Stimulated activated CD4-positive, alpha-beta T cell treated with anti-CD3 and anti-CD28 coated beads, TNF-alpha, amount 100 ng/mL, for 4 hours (primary cell): ENCODE measurements at regions not wholly inside any gene's neighbourhood (a gene's known extent, or its start where the extent isn't known, plus 50 kb on each side); places are given as distances from the start of the nearest gene placed in this dataset.
"Not testable (repeated sequence)": the region's sequence is repeated elsewhere in the genome, so short reads cannot be mapped to it uniquely, and the experiment has no call there.

ENCODE experiments used
- DNase-seq, 3 experiments: peaks; one replicate each; pipeline ENCODE4 v3.0.0-alpha.2; 2020; ENCODE audit warnings: low read depth in 3 of 3

DNA sequence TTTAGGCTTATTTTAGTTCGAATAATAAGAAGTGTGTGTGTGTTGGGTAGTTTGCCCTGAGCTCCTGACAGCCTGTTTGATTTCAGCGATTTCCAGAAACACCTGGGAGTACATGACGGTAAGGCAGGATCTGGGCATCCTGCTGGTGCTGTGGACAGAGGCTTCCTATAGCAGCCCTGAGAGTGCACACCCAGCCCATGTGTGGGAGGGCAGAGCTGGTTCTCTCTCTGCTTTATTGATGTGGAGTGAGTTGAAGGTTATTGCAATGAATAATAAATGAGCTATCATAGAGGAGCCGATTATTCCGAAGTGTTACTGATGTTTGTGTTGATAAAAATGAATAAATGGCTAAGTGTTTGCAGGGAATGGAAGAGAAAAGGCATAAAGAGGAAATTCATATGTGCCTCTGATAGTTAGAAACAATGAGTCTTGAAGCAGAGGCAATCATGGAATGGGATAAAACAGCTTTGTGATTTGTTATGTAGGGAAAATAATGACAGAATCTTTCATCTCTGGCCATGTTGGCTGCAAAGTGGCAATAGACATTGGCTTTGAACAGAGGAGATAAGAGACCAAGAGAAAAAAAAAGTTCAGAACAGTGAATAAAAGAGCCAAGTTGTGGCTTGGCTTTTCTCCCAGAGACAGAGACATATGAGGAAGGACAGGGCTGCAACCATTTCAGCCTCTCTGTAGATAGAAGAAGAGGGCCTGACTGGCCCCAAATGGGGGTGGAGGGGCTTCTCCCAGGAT, 166.2 kb upstream of the CHD6 start:
- no peak for DNase-seq

GRCh38 chr20:41783423-41784208, 165.4 kb upstream of the CHD6 start:
- no peak for DNase-seq

DNA sequence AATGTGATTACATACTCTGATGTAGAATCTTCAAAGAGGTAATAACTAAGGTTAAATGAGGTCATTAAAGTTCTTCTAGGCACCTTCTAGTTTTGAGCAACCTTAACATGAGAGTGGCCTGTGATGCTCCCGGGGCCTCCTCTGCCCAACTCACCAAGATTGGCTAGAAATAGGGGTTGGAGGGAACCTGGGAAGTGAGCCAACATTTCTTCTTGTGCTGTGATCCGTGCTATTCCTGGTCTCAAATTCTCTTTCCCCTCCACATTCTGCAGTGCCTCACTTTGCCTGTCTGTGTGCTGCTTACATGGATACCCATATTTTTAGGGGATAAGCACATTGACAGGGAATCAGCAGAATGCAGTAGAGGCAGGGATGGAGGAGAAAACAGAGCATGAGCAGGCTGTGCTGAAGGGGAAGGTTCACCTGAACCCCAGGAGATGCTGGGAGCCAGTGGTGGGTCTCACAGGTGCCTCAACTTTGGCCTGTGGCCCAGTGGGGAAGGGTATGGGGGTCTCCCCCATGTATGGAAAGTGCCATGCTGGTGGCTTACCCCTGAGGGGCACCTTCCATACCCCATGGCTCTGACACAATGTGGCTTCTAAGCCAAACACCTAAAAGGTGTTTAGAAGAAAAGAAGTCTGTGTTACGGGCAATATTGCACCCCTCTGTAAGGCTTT, 164.7 kb upstream of the CHD6 start:
- no peak for DNase-seq

DNA sequence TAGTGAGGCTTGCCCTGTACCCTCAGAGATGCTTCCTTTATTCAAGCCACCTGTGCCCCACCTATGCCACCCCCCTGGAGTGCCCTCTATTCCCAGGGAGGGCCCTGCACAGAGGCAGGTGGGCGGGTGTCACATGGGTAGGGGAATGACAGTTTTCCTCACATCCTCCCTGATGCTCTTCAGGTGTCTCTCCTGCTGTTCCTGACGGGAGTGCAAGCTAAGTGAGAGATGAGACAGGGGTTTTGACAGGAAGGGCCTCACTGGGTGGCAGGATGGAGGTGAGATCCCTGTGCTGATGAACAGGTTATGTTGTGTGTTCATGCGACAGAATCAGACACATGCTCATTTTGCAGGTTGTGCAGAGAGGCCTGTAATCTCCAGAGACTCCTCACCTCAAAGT, 164.1 kb upstream of the CHD6 start:
- no peak for DNase-seq

- no peak for DNase-seq
Observed at GRCh38 chr20:41776421-41776820, 158.2 kb upstream of the CHD6 start.

- DNase-seq: no peak
Observed at GRCh38 chr20:41774291-41774690, 156.1 kb upstream of the CHD6 start.

- DNase-seq: no peak
Observed at GRCh38 chr20:41770965-41771364, 152.8 kb upstream of the CHD6 start.

DNA sequence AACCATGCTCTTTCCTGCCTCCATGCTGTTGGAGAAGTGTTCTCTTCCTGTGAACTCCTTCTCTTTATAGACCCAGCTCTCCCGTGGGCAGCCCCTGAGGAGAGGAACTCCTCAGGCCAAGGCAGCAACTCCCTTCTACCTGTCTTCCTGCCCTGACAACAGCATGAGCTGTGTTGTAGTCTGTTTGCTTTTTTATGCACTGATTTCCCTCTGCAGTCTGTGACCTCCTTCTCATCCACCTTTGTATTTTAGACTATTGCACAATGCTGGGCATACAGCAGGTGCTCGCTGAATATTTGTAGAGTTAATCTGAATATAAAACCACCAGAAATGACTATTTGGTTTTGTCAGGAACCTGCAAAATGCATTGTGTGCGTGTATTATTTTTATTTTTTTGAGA, 152.2 kb upstream of the CHD6 start:
- DNase-seq: no peak

- DNase-seq: no peak
Observed at GRCh38 chr20:41769592-41770018, 151.4 kb upstream of the CHD6 start.

- no peak for DNase-seq
Observed at GRCh38 chr20:41750137-41750536, 132.0 kb upstream of the CHD6 start.

- DNase-seq: no peak
Observed at GRCh38 chr20:41748756-41749582, 130.8 kb upstream of the CHD6 start.

- DNase-seq: no peak
Observed at GRCh38 chr20:41748051-41748450, 129.9 kb upstream of the CHD6 start.

- DNase-seq: no peak
Observed at GRCh38 chr20:41747226-41747625, 129.0 kb upstream of the CHD6 start.

GRCh38 chr20:41746635-41747034, 128.5 kb upstream of the CHD6 start:
- no peak for DNase-seq

DNA sequence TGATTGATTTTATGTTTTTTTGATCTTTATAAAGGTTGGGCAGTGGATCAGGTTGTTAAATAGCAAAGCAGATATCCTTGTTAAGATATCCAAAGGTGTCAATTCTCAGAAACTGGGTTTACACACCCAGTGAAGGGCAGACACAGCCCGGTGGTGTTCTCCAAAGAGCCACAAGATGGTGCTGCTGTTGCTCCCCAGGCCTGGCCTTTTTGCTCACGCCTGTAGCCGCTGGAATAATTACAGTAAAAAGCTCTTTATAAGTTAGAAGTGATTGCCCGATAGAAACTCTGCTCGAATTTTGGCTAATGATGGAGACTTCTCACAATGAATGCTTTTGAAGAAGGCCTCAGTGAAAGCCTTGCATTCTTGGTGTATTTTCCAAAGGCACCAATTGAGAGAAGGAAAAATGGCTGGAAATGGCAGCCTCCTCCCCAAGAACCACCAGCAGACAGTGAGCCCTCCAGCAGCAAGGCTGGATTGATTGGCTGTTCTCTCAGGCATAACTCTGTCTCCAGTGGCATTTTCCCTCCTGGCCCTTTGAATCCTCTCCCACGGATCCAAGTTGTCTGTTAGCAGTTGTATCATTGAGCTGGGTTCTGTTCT, 120.5 kb upstream of the CHD6 start:
- peak in 1 of 3 experiments; percentile 2 for DNase-seq

DNA sequence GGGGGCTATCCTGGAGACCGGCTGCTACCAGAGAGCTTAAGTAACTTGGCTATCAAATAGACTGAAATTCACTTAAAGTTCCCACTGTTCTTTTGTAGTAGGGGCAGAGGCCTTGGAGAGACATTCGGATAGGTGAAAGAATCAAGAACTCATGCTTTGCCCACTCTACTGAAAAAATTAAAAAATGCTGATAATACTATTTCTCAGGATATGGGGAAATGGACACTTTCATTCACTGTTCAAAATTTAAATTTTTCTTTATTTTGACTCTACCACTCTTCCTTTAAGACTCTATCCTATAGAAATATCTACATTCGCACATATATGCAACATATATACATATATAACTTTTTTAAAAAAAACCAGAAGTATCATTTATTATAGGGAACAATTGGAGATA, 117.8 kb upstream of the CHD6 start:
- DNase-seq: no peak

DNA sequence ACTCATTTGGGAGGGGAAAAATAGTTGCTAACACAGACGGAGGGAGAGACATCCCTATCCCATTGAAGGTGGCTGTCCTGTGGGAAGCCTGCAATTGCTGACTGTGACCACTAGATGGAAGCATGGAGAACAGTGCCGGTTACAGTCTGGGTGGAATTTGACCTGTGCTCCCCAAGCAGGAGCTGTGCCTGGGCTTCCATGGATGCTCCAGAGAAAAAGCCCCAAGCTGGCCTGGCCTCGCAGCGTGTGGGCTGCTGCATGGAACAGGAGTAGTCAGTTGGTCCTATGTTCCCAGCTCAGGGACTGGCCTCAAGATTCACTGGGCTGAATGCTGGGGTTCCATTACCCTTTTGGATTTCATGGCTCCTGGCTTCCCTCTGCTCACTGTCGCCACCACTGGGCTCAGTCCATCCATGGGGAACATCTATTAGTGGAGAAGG, 116.3 kb upstream of the CHD6 start:
- no peak for DNase-seq

DNA sequence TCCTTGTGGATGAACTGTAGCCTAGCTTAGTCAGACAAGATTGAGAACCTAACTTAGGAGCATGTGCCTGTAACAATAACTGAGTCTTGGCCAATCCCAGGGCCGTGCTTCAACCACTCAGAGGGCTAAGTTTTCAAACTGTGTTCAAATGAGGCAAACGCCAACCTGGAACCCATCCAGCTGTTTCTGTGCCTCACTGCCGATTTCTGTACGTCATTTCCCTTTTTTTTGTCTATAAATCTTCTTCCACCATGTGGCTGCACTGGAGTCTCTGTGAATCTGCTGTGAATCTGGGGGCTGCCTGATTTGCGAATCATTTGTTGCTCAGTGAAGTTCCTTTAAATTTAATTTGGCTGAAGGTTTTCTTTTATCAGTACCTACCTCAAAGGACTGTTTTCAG, 115.0 kb upstream of the CHD6 start:
- DNase-seq: no peak

DNA sequence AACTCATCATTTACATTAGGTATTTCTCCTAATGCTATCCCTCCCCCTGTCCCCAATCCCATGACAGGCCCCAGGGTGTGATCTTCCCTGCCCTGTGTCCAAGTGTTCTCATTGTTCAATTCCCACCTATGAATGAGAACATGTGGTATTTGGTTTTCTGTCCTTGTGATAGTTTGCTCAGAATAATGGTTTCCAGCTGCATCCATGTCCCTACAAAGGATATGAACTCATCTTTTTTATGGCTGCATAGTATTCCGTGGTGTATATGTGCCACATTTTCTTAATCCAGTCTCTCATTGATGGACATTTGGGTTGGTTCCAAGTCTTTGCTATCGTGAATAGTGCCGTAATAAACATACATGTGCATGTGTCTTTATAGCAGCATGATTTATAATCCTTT, 113.0 kb upstream of the CHD6 start:
- DNase-seq: not testable (repeated sequence)

- not testable (repeated sequence) for DNase-seq
Observed at GRCh38 chr20:41727681-41728080, 109.5 kb upstream of the CHD6 start.

GRCh38 chr20:41726727-41727126, 108.5 kb upstream of the CHD6 start:
- DNase-seq: no peak
